ENCODE measurements at regions not wholly inside any gene's neighbourhood (a gene's known extent, or its start where the extent isn't known, plus 50 kb on each side); places are given as distances from the start of the nearest gene placed in this dataset.

- DNase-seq (ENCODE audit: low read depth in 2 of 2), result no peak
Measured at GRCh38 chrX:78476701-78477100, 149.3 kb upstream of the CYSLTR1 start.

- no peak for DNase-seq (ENCODE audit: low read depth in 2 of 2)
Measured at GRCh38 chrX:78456909-78457308, 129.5 kb upstream of the CYSLTR1 start.

- DNase-seq (ENCODE audit: low read depth in 2 of 2), result no peak
Measured at GRCh38 chrX:78455901-78456300, 128.5 kb upstream of the CYSLTR1 start.

- DNase-seq (ENCODE audit: low read depth in 2 of 2), result no peak
Measured at GRCh38 chrX:78452356-78452755, 124.9 kb upstream of the CYSLTR1 start.

- DNase-seq (ENCODE audit: low read depth in 2 of 2), result no peak
Measured at GRCh38 chrX:78437621-78438020, 110.2 kb upstream of the CYSLTR1 start.

GRCh38 chrX:78429172-78429571 is 101.8 kb upstream of the CYSLTR1 start:
- no peak for DNase-seq (ENCODE audit: low read depth in 2 of 2)

- no peak for DNase-seq (ENCODE audit: low read depth in 2 of 2)
Measured at GRCh38 chrX:78388663-78389062, 61.3 kb upstream of the CYSLTR1 start.

GRCh38 chrX:78387364-78387763 is 60.0 kb upstream of the CYSLTR1 start:
- no peak for DNase-seq (ENCODE audit: low read depth in 2 of 2)

GRCh38 chrX:78384486-78384885 is 57.1 kb upstream of the CYSLTR1 start:
- no peak for DNase-seq (ENCODE audit: low read depth in 2 of 2)

GRCh38 chrX:78383594-78383993 is 56.2 kb upstream of the CYSLTR1 start:
- DNase-seq (ENCODE audit: low read depth in 2 of 2), result no peak

GRCh38 chrX:78378476-78379115 is 51.2 kb upstream of the CYSLTR1 start:
- DNase-seq (ENCODE audit: low read depth in 2 of 2), result no peak

Data from stimulated activated CD4-positive, alpha-beta T cell treated with anti-CD3 and anti-CD28 coated beads, Interleukin-12 subunit alpha, Interleukin-12 subunit beta, amount 100 ng/mL, for 24 hours (primary cell).